Stimulated activated CD8-positive, alpha-beta memory T cell treated with anti-CD3 and anti-CD28 coated beads, Interleukin-7, amount 100 ng/mL, for 24 hours (primary cell): ENCODE measurements at regions not wholly inside any gene's neighbourhood (a gene's known extent, or its start where the extent isn't known, plus 50 kb on each side); places are given as distances from the start of the nearest gene placed in this dataset.

Experiments
- DNase-seq: peaks from one replicate; pipeline ENCODE4 v3.0.0-alpha.2; 2020; ENCODE audit warnings: low read depth

GRCh38 chr3:25229586-25229985 is 198.5 kb upstream of the RARB start:
- DNase-seq = no peak

- no peak for DNase-seq
Measured at GRCh38 chr3:25235031-25235430, 193.0 kb upstream of the RARB start.

- DNase-seq = no peak
Measured at GRCh38 chr3:25235466-25235865, 192.6 kb upstream of the RARB start.

GRCh38 chr3:25237602-25238001 is 190.5 kb upstream of the RARB start:
- no peak for DNase-seq

GRCh38 chr3:25239042-25239441 is 189.0 kb upstream of the RARB start:
- no peak for DNase-seq

DNA sequence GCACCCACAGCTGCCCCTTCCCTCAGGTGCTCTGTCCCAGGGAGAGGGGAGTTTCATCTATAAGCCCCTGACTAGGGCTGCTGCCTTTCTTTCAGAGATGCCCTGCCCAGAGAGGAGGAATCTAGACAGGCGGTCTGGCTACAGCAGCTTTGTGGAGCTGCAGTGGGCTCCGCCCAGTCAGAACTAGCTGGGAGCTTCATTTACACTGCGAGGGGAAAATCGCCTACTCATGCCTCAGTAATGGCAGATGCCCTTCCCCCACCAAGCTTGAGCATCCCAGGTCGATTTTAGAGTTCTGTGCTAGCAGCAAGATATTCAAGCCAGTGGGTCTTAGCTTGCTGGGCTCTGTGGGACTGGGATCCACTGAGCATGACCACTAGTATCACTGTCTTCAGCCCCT is 181.2 kb upstream of the RARB start:
- no peak for DNase-seq

DNA sequence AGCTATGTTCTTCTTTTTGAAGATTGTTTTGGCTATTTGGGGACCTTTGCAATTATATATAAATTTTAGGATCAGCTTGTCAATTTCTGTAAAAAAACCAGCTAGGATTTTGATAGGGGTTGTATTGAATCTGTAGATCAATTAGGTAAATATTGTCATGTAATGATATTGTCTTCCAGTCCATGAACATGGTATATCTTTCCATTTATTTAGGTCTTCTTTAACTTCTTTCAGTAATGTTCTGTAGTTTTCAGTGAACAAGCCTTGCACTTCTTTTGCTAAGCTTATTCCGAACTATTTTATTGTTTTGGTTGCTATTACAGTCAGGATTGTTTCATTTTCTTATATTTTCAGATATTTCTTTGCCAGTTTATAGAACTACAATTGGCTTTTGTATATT is 175.8 kb upstream of the RARB start:
- DNase-seq = no peak

DNA sequence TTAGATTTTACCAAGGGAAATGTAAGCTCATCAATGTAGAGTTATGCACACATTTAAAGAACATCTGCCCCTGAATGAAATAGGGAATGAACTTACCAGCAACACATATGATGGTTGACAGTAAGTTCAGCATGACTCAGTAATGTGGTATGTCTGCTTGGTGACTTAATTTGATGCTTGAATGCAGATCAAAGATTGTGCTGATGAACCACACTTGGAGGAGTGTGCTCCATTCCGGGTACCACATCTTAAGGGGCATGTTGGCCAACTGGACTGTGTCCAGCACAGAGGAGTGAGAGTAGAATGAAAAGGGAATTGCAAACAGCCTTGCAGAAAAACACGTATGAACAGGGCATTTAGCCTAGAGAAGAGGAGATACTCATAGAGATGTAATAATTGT is 171.0 kb upstream of the RARB start:
- no peak for DNase-seq

DNA sequence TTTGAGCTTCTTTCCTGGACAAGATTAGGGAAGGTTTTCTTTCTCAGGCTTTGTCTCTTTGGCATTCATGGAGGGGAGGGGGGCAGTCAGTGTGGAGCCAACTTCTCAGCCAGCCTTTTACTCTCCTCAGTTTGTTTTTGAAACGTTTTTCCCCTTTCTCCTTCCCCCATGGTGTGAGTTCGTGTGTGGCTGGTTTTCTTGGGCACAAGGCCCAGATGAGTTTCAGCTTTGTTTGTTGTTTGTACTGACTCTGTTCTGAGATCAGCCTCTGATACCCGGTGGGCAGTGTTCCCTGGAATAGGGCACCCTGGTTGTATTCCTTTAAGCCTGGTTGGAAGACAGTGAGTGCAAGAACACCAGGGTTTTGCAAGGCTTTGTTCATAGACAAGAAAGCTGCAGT is 168.2 kb upstream of the RARB start:
- no peak for DNase-seq

DNA sequence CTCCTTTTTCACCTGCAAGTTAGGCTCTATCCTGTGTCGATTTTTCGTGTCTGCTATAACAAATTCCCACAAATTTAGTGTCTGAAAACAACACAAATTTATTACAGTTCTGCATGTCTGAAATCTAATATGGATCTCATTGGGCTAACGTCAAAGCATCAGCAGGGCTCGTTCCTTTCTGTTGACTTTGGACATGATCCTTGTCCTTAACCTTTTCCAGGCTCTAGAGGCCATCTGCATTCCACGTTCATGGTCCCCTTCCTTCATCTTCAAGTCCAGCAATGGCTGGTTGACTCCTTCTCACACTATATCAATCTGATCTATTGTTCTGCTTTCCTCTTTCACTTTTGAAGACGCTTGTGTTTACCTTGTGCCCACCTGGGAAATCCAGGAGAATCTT is 165.7 kb upstream of the RARB start:
- no peak for DNase-seq

DNA sequence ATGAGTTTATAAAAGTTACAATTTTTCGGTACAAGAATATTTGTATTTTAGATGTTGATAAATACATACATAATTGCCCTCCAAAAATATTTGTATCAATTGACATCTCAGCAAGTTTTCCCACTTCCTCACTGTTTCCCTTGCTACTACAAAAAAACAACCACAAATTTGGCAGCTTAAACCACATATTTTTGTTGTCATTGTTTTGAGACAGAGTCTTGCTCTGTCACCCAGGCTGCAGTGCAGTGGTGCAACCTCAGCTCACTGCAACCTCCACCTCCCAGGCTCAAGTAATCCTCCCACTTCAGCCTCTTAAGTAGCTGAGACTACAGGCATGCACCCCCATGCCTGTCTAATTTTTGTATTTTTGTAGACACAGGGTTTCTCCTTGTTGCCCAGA is 162.8 kb upstream of the RARB start:
- DNase-seq = no peak

GRCh38 chr3:25266677-25267076 is 161.4 kb upstream of the RARB start:
- DNase-seq = no peak

- DNase-seq = no peak
Measured at GRCh38 chr3:25272090-25272489, 156.0 kb upstream of the RARB start.

DNA sequence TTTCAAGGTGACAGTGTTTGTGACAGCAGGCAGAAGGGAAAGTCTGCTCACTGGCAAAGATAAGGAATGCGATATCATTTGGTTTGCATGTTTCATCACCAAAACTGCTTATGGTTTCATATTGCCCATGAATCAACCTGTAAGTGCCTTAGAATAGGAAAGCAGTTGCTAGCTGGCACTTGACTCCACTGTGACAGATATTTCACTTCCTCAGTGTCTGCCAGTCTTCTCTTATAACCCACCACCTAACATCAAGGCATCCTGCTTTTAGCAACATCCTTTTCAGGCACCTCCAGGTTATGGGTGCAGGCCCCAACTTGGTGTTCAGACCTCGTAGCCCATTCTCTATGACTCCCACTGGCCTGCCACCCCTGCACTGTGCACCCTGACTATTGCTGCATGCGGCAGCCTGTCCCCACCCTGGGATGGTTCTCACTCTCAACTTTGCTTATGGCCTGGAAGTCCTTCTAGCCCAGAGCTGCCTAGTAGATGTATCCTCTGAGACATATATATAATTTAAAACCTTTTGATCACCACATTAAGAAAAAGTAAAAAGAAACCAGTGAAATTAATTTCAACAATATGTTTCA is 154.4 kb upstream of the RARB start:
- DNase-seq = no peak

- DNase-seq = no peak
Measured at GRCh38 chr3:25277503-25277902, 150.6 kb upstream of the RARB start.

- no peak for DNase-seq
Measured at GRCh38 chr3:25281041-25281731, 146.9 kb upstream of the RARB start.

DNA sequence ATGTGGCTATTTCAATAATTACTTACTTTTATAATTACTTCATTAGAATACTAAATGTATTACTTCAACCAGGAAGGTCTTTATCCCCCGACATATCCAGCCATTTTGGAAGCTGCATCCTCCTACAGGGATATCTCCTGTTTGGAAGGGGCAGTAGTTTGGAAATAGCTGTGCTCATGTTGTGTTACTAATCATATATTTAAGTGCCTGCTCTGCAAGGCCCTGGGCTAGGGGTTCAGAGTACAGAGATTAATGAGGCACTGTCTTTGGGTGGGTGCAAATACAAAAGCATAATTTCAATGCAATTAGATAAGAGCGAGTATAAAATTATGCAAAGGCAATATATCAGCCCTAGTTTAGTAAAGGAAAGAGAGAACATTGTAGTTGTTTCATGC is 146.3 kb upstream of the RARB start:
- DNase-seq = no peak

- DNase-seq = no peak
Measured at GRCh38 chr3:25283613-25284012, 144.4 kb upstream of the RARB start.

- DNase-seq = no peak
Measured at GRCh38 chr3:25284249-25284648, 143.8 kb upstream of the RARB start.

- DNase-seq = no peak
Measured at GRCh38 chr3:25287291-25287884, 140.7 kb upstream of the RARB start.

DNA sequence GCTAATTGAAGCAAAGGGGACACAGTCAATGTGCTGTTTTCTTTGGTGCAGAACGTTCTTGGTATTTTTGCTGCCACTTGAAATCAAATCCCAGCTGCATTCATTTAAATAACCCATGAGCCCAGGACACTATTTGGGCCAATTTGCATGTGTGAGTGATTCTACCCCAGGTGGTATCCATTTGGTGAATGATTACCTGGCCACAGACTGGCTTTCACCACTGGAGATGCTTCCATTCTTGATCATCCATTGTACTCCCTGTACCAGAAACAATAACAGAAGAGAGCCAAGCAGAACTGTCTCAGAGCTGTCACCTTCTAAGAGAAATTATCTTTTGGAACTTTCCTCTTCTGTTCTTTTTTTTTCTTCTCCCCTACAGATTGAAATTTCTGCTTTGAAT is 139.7 kb upstream of the RARB start:
- DNase-seq = no peak

DNA sequence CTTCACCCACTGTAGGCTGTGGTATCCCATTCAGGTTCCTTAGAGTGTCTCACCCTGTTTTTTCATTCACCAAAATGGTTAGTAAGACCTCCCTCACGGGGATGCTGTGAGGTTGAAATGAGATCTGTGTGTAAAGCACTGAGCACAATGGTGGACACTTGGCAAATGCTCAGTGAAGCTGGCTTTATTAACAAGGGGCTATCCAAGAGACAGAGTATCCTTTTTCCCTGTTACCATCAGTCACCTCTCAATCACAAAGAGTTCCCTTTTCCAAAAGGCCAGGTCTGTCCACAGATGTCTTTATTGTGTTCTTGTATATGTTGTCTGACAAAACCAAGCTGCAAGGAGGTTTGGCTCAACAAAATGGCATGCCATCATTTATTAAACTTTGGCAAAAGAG is 138.9 kb upstream of the RARB start:
- DNase-seq = no peak

GRCh38 chr3:25289663-25290062 is 138.4 kb upstream of the RARB start:
- no peak for DNase-seq

DNA sequence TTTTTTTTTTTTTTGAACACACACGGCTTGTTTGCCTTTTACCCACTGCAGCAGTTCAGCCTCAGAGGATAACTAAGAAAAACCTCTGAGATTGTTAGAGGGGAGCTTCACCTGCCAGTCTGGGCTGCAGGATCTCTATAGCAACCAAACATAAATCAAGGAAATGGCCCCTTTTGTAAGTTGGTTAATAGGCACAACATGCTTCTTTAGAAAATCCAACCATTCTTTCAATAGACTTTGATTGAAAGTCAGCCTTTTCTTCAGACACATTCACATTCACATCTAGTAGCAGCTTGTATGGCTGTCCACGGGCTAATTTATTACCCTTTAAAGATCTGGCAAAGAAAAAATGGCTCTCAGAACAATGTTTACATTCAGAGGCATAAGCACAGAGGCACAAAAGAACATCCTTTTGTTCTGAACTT is 136.6 kb upstream of the RARB start:
- DNase-seq = no peak
